LNCAP (cell line): ENCODE measurements at regions not wholly inside any gene's neighbourhood (a gene's known extent, or its start where the extent isn't known, plus 50 kb on each side); places are given as distances from the start of the nearest gene placed in this dataset.

Experiments
- TF ChIP-seq, protein P1 (sequence below): fragments of 450-650 bp; IDR thresholded peaks from 2 replicates; pipeline ENCODE4 v1.5.1; 2017; ENCODE audit warnings: mild to moderate bottlenecking

DNA sequence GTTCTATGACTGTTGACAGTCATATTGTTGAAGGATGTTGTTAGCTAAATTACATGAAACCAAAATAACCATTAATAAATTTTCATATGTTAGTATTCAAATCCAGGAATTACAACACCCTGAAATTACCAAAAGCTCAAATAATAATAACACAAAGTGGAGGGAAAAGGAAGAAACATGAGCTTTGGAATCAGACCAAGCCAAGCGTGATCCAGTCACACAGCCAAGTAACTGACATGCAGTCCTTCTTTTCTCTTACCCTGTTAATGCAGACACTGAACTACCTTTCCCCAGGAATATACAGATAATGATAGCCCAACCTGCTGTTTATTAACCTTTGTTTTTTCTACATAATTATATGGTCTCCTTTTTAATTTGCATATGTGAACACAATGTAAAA is 130.2 kb downstream of the HS3ST1 start:
- TF ChIP-seq, protein P1, sequence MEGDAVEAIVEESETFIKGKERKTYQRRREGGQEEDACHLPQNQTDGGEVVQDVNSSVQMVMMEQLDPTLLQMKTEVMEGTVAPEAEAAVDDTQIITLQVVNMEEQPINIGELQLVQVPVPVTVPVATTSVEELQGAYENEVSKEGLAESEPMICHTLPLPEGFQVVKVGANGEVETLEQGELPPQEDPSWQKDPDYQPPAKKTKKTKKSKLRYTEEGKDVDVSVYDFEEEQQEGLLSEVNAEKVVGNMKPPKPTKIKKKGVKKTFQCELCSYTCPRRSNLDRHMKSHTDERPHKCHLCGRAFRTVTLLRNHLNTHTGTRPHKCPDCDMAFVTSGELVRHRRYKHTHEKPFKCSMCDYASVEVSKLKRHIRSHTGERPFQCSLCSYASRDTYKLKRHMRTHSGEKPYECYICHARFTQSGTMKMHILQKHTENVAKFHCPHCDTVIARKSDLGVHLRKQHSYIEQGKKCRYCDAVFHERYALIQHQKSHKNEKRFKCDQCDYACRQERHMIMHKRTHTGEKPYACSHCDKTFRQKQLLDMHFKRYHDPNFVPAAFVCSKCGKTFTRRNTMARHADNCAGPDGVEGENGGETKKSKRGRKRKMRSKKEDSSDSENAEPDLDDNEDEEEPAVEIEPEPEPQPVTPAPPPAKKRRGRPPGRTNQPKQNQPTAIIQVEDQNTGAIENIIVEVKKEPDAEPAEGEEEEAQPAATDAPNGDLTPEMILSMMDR: no peak

DNA sequence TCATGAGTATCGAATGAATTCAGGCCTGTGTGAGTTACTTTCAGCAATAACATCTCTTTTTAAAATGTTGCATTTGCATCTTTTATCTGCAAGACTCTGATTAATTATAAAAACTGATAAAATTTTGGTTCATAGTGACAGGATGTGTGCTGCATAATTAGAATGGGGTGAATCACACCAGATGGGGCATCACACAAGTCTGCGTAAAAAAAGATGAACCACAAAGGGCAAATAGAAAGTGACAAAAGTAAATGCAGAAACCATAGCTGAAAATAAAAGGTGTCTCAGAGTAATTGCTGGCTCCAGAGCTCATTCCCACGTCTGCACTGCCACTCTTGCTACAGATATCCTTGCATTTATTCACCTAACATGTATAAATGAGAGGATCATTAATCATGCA is 131.1 kb downstream of the HS3ST1 start:
- TF ChIP-seq, protein P1: no peak

DNA sequence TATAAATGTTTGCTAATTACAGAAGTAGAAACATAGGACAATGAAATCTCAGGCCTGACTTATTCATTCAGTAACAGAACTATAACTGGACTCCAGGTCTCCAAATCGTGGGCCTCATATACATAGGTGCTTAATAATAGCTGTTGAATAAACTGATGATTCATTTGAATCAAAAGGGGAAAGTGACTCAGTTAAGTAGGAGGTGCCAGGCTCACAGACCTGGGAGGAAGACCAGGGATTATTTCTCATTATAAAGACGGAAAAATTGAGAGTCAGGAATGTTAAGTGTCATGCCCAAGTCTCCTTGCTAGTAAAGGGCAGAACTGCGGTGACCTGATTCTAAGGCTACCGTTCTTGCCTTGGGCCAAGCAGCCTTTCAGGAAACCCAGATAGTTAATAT is 131.5 kb downstream of the HS3ST1 start:
- TF ChIP-seq, protein P1: no peak

DNA sequence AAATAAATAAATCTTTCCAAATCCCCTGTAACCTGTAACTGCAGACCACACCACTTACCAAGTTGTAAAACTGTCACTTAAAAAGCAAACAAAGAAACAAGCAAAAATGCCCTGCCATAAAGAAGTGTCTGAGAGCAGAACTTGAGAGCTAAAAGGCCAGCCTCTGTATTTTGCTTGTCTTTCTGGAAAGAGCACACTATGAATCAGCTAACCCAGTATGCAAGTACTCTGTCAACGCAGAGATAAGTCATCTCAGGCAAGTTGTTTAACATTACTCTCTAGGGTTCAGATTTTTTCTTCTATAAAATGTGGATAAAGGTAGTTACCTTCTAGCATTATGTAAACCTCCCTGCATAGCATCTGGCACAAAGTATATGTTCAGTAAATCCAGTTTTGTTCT is 134.8 kb downstream of the HS3ST1 start:
- TF ChIP-seq, protein P1: no peak

DNA sequence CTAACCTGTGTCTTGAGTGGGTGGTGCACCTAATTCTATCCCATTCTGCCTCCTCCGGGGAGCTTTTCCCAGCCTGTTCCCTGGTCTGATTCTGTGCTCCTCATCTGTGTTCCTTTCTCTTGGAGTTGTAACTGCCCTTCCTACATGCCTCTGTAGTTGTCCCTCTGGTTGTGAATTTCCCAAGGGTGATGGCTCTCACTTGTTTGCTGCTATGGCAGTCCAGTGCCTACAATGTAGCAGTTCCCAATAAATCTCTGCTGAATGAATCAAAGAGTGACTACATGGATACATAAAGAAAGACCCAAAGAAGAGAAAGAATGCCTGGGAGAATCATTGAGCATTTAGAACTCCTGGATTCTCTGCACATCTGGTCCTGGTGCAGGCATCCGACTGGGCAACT is 141.6 kb downstream of the HS3ST1 start:
- TF ChIP-seq, protein P1: no peak

DNA sequence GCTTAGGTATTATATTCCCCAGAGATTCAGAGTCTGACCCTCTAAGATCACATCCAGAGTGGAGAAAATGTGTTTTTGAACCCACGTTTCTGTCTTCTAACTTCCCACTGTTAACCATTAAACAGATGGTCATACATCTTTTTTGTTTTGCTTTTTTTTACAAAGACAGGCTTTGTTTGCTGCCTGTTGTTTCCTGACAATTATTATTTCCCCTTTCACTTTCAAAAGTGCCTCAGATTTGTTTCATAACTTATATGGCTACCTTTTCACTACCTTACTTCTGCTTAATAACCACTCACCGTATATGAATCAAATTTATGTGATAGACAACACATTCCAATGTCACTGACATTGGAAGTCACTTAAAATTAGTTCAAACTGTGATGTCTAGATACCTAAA is 142.2 kb downstream of the HS3ST1 start:
- TF ChIP-seq, protein P1: no peak

DNA sequence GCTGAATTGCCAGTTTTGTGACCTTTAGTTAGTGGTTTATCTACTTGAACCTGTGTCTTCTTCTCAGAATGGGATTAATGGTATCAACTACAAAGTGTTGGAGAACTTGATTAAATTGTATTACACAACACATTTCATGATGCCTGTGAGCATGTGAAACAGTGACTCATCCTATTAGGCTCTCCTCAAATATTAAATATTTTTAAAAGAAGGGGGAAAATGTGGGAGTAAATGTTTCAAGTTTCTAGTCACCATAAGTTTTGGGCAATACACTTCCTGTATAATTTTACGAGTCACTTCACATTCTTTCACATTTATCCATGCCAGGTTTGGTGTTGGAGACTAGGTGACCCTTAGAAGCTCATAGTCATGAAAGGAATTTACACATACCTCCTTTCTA is 147.0 kb downstream of the HS3ST1 start:
- TF ChIP-seq, protein P1: no peak

DNA sequence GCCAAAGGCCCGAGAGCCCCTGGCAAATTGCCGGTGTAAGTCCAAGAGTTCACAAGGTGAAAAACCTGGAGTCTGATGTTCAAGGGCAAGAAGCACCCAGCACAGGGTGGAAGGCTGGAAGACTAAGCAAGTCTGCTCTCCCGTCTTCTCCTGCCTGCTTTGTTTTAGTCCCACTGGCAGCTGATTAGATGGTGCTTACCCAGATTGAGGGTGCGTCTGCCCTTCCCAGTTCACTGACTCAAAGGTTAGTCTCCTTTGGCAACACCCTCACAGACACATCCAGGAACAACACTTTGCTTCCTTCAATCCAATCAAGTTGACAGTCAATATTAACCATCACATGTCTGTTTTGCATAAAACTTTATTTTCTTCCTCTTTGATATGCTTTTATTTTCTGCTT is 157.4 kb downstream of the HS3ST1 start:
- TF ChIP-seq, protein P1: no peak
